GM23338 (cell line): ENCODE measurements at regions not wholly inside any gene's neighbourhood (a gene's known extent, or its start where the extent isn't known, plus 50 kb on each side); places are given as distances from the start of the nearest gene placed in this dataset.
"Not testable (repeated sequence)": the region's sequence is repeated elsewhere in the genome, so short reads cannot be mapped to it uniquely, and the experiment has no call there.

ENCODE experiments used
- ATAC-seq: fragments of 200-7000 bp; cut with Tn5 transposase; 3 replicates; pipeline ENCODE4 v1.9.1; 2020
- DNase-seq: peaks from one replicate; pipeline ENCODE4 v3.0.0-alpha.2; 2015; ENCODE audit warnings: low spot score
- H2AFZ ChIP-seq: fragments of 200-600 bp; sonication (generic); 2 replicates; pipeline ENCODE4 v1.8.0; 2016; ENCODE audit warnings: antibody characterized with exemption, mild to moderate bottlenecking, moderate library complexity
- H3F3A ChIP-seq: fragments of 200-600 bp; sonication (generic); replicated peaks from 2 replicates; pipeline ENCODE4 v1.8.0; 2017; ENCODE audit warnings: antibody characterized with exemption, mixed run types, low read depth
- H3K27ac ChIP-seq: fragments of 200-600 bp; sonication (generic); 2 replicates; pipeline ENCODE4 v1.6.1; 2016; ENCODE audit warnings: low read depth
- H3K27me3 ChIP-seq: fragments of 200-600 bp; sonication (generic); 2 replicates; pipeline ENCODE4 v1.8.0; 2016; ENCODE audit warnings: mild to moderate bottlenecking, mixed run types, moderate library complexity; ENCODE audit not compliant: insufficient read depth
- H3K36me3 ChIP-seq: fragments of 200-600 bp; sonication (generic); 2 replicates; pipeline ENCODE4 v1.8.0; 2016; ENCODE audit warnings: mild to moderate bottlenecking; ENCODE audit not compliant: insufficient read depth
- H3K4me1 ChIP-seq: fragments of 200-600 bp; sonication (generic); 2 replicates; pipeline ENCODE4 v1.8.0; 2016; ENCODE audit warnings: mild to moderate bottlenecking, moderate library complexity; ENCODE audit not compliant: insufficient read depth
- H3K4me2 ChIP-seq: fragments of 200-600 bp; sonication (generic); 2 replicates; pipeline ENCODE4 v1.7.1; 2017; ENCODE audit warnings: mixed run types
- H3K4me3 ChIP-seq: fragments of 200-600 bp; sonication (generic); 2 replicates; pipeline ENCODE4 v1.6.1; 2016; ENCODE audit warnings: mixed run types
- H3K79me2 ChIP-seq: fragments of 200-600 bp; sonication (generic); replicated peaks from 2 replicates; pipeline ENCODE4 v1.8.0; 2017; ENCODE audit warnings: mild to moderate bottlenecking; ENCODE audit not compliant: insufficient read depth
- H3K9me2 ChIP-seq: fragments of 200-600 bp; sonication (generic); 2 replicates; pipeline ENCODE4 v1.8.0; 2017; ENCODE audit not compliant: insufficient read depth
- H4K20me1 ChIP-seq: fragments of 200-600 bp; sonication (generic); replicated peaks from 2 replicates; pipeline ENCODE4 v1.8.0; 2017; ENCODE audit warnings: mild to moderate bottlenecking; ENCODE audit not compliant: insufficient read depth
- H3K27ac Mint-ChIP-seq: 2 replicates; pipeline ENCODE4 v1.8.0; 2020; ENCODE audit warnings: inconsistent platforms, mild to moderate bottlenecking, moderate library complexity, mixed read lengths
- H3K27me3 Mint-ChIP-seq: 3 replicates; pipeline ENCODE4 v1.8.0; 2022; ENCODE audit warnings: low read depth, mild to moderate bottlenecking, moderate library complexity, mixed read lengths, inconsistent platforms; ENCODE audit not compliant: insufficient read depth, poor library complexity
- H3K36me3 Mint-ChIP-seq: 3 replicates; pipeline ENCODE4 v1.8.0; 2021; ENCODE audit warnings: low read depth, mild to moderate bottlenecking, inconsistent platforms, moderate library complexity, mixed read lengths
- H3K4me1 Mint-ChIP-seq: 3 replicates; pipeline ENCODE4 v1.8.0; 2020; ENCODE audit warnings: mild to moderate bottlenecking, inconsistent platforms, mixed read lengths
- H3K4me3 Mint-ChIP-seq: 3 replicates; pipeline ENCODE4 v1.8.0; 2021; ENCODE audit warnings: moderate library complexity, mild to moderate bottlenecking, inconsistent platforms, mixed read lengths
- H3K9me3 Mint-ChIP-seq: 3 replicates; pipeline ENCODE4 v1.8.0; 2020; ENCODE audit warnings: moderate library complexity, mild to moderate bottlenecking, inconsistent platforms, mixed read lengths
- CREB1 ChIP-seq: fragments of 250-450 bp; sonication (Bioruptor Pico); IDR thresholded peaks from 2 replicates; pipeline ENCODE4 v1.5.0; 2020; ENCODE audit warnings: low read depth, mild to moderate bottlenecking, moderate library complexity
- EZH2phosphoT487 ChIP-seq: fragments of 200-600 bp; sonication (generic); IDR thresholded peaks from one replicate; pipeline ENCODE4 v1.8.1; 2018; ENCODE audit warnings: antibody characterized with exemption; ENCODE audit not compliant: unreplicated experiment
- STAT1 ChIP-seq: IDR thresholded peaks from one replicate; pipeline ENCODE4 v1.6.1; 2016; ENCODE audit warnings: antibody characterized with exemption; ENCODE audit not compliant: unreplicated experiment
- ZNF331 ChIP-seq: fragments of 250-450 bp; sonication (Bioruptor Pico); IDR thresholded peaks from 2 replicates; pipeline ENCODE4 v1.5.0; 2020; ENCODE audit warnings: low read depth, mild to moderate bottlenecking, moderate library complexity

- Histone ChIP-seq H3K4me1 (no peaks in the 10 kb centered on the region), H3K4me3 (no peak overlapping the region), H3F3A (no peaks in the 10 kb centered on the region), H3K9me2 (peaks cover 6% of the 10 kb centered on the region; the same call in 1 of the 2 replicates), H2AFZ (no peak overlapping the region), H3K4me2 (no peak overlapping the region), H3K27ac (no peak overlapping the region), H3K79me2 (no peaks in the 10 kb centered on the region), H3K36me3 (no peaks in the 10 kb centered on the region), H4K20me1 (no peaks in the 10 kb centered on the region), H3K27me3 (no peaks in the 10 kb centered on the region)
- no peaks in the 10 kb centered on the region for H3K4me1 Mint-ChIP-seq
- no peak for DNase-seq
- H3K9me3 Mint-ChIP-seq, result peaks cover 27% of the 10 kb centered on the region
- H3K27me3 Mint-ChIP-seq, result peaks cover 3% of the 10 kb centered on the region
- ATAC-seq, result no peak
- no peak for TF ChIP-seq ZNF331
- TF ChIP-seq STAT1, result no peak
- peaks cover 21% of the 10 kb centered on the region; the same call in 2 of the 3 replicates for H3K36me3 Mint-ChIP-seq
- no peak overlapping the region; the same call in 1 of the 2 replicates for H3K27ac Mint-ChIP-seq
- no peak overlapping the region for H3K4me3 Mint-ChIP-seq
Observed at GRCh38 chr4:79248610-79249009, 77.3 kb downstream of the NAA11 start.

- Histone ChIP-seq H3F3A (no peaks in the 10 kb centered on the region), H3K4me1 (no peaks in the 10 kb centered on the region), H3K27ac (no peak overlapping the region), H3K4me3 (no peak overlapping the region), H3K36me3 (no peaks in the 10 kb centered on the region), H3K4me2 (no peak overlapping the region), H3K79me2 (no peaks in the 10 kb centered on the region), H4K20me1 (no peaks in the 10 kb centered on the region), H3K9me2 (peaks cover 6% of the 10 kb centered on the region; the same call in 1 of the 2 replicates), H3K27me3 (no peaks in the 10 kb centered on the region), H2AFZ (no peak overlapping the region)
- Mint-ChIP-seq H3K27me3 (peaks cover 3% of the 10 kb centered on the region), H3K27ac (no peak overlapping the region), H3K36me3 (peaks cover 23% of the 10 kb centered on the region; the same call in 2 of the 3 replicates), H3K9me3 (peaks cover 30% of the 10 kb centered on the region), H3K4me3 (no peak overlapping the region), H3K4me1 (no peaks in the 10 kb centered on the region)
- ATAC-seq (no peak), DNase-seq (no peak)
- no peak for TF ChIP-seq EZH2phosphoT487
- TF ChIP-seq CREB1, result no peak
Observed at GRCh38 chr4:79247695-79248394, 78.0 kb downstream of the NAA11 start.

GRCh38 chr4:79245200-79245940, 80.5 kb downstream of the NAA11 start:
- not testable (repeated sequence) for H3K27me3 Mint-ChIP-seq, ATAC-seq, H3K27me3 ChIP-seq, H3K4me1 Mint-ChIP-seq, H3K4me3 ChIP-seq, H3K4me2 ChIP-seq, H3K27ac ChIP-seq, H3K4me3 Mint-ChIP-seq, H3K9me2 ChIP-seq, H3K79me2 ChIP-seq, H4K20me1 ChIP-seq, H3K27ac Mint-ChIP-seq, H3F3A ChIP-seq, H2AFZ ChIP-seq, H3K36me3 ChIP-seq, H3K4me1 ChIP-seq, DNase-seq
- Mint-ChIP-seq H3K9me3 (peaks cover 30% of the 10 kb centered on the region), H3K36me3 (peaks cover 23% of the 10 kb centered on the region; the same call in 2 of the 3 replicates)
